ENCODE measurements at regions not wholly inside any gene's neighbourhood (a gene's known extent, or its start where the extent isn't known, plus 50 kb on each side); places are given as distances from the start of the nearest gene placed in this dataset.

- Histone ChIP-seq H3K9me3 (no peaks in the 10 kb centered on the region), H3K27ac (no peak overlapping the region), H3K36me3 (no peaks in the 10 kb centered on the region), H3K4me3 (no peak overlapping the region), H3K4me1 (ENCODE audit: control insufficient read depth in 1 of 2, low read depth in 2 of 2) (no peaks in the 10 kb centered on the region), H3K27me3 (replicated peaks; ENCODE audit: insufficient read depth) (no peaks in the 10 kb centered on the region)
- no peak for DNase-seq (ENCODE audit: low spot score)
- no peak for ATAC-seq (ENCODE audit: insufficient number of reproducible peaks, low FRiP score, low read depth)
- TF ChIP-seq, protein P1, sequence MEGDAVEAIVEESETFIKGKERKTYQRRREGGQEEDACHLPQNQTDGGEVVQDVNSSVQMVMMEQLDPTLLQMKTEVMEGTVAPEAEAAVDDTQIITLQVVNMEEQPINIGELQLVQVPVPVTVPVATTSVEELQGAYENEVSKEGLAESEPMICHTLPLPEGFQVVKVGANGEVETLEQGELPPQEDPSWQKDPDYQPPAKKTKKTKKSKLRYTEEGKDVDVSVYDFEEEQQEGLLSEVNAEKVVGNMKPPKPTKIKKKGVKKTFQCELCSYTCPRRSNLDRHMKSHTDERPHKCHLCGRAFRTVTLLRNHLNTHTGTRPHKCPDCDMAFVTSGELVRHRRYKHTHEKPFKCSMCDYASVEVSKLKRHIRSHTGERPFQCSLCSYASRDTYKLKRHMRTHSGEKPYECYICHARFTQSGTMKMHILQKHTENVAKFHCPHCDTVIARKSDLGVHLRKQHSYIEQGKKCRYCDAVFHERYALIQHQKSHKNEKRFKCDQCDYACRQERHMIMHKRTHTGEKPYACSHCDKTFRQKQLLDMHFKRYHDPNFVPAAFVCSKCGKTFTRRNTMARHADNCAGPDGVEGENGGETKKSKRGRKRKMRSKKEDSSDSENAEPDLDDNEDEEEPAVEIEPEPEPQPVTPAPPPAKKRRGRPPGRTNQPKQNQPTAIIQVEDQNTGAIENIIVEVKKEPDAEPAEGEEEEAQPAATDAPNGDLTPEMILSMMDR (IDR thresholded peaks at IDR 0.05) = no peak
These were observed 245.9 kb downstream of the HS3ST1 start for GRCh38 chr4:11182586-11183355.

DNA sequence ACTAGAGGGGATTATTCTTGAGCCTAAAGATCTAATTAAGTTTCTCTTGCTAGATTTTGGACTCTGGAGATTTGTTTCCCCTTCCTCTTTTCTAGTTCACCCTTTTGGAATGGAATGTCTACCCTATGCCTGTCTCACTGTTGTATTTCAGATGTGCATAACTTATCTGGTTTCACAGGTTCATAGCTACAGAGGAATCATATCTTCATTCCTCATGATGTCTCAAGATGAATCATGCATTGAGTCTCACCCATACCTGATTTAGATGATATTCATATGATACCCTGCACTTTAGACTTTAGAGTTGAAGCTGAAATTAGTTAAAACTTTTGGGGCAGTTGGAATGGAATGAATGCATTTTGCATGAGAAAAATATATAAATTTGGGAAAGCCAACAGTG, 246.7 kb downstream of the HS3ST1 start:
- DNase-seq (ENCODE audit: low spot score) = no peak
- Histone ChIP-seq H3K4me3 (no peak overlapping the region), H3K27me3 (replicated peaks; ENCODE audit: insufficient read depth) (no peaks in the 10 kb centered on the region), H3K27ac (no peak overlapping the region), H3K9me3 (no peaks in the 10 kb centered on the region), H3K36me3 (no peaks in the 10 kb centered on the region), H3K4me1 (ENCODE audit: control insufficient read depth in 1 of 2, low read depth in 2 of 2) (no peaks in the 10 kb centered on the region)
- TF ChIP-seq, protein P1 (IDR thresholded peaks at IDR 0.05) = no peak
- no peak for ATAC-seq (ENCODE audit: insufficient number of reproducible peaks, low FRiP score, low read depth)

DNA sequence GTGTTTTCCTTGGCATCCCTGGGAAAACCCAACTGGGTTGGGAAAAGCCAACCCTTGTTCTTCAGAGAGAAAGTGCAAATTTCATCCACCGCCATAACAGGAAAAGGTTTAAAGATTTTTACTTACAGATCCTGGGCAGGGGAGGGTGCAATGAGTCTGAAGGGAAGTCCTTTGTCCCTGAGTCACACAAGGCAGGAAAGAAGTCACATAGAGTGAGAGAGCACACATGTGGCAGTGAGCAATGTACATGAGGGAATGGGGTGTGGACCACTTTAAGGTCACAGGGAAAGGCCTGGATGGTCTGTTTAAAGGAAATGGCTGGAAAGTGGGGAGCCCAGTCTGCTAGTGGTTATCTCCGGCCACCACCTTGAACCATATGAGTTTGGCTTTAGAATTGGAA, 248.9 kb downstream of the HS3ST1 start:
- TF ChIP-seq, protein P1 (IDR thresholded peaks at IDR 0.05) = no peak
- DNase-seq (ENCODE audit: low spot score) (no peak), ATAC-seq (ENCODE audit: insufficient number of reproducible peaks, low FRiP score, low read depth) (no peak)
- Histone ChIP-seq H3K4me3 (no peak overlapping the region), H3K4me1 (ENCODE audit: control insufficient read depth in 1 of 2, low read depth in 2 of 2) (peaks cover 0 to 5% of the 10 kb centered on the region in 2 donors), H3K27me3 (replicated peaks; ENCODE audit: insufficient read depth) (no peaks in the 10 kb centered on the region), H3K36me3 (no peaks in the 10 kb centered on the region), H3K27ac (no peak overlapping the region), H3K9me3 (no peaks in the 10 kb centered on the region)

GRCh38 chr4:11178433-11178832, 250.3 kb downstream of the HS3ST1 start:
- no peaks in the 10 kb centered on the region for H3K9me3 ChIP-seq
- TF ChIP-seq, protein P1 (IDR thresholded peaks at IDR 0.05) = no peak
- no peaks in the 10 kb centered on the region for H3K36me3 ChIP-seq
- ATAC-seq (ENCODE audit: insufficient number of reproducible peaks, low FRiP score, low read depth) (no peak), DNase-seq (ENCODE audit: low spot score) (no peak)
- H3K4me3 ChIP-seq = no peak overlapping the region
- H3K27ac ChIP-seq = no peak overlapping the region
- H3K4me1 ChIP-seq (ENCODE audit: control insufficient read depth in 1 of 2, low read depth in 2 of 2) = peaks cover 0 to 5% of the 10 kb centered on the region in 2 donors
- no peaks in the 10 kb centered on the region for H3K27me3 ChIP-seq (replicated peaks; ENCODE audit: insufficient read depth)

GRCh38 chr4:11175374-11175773, 253.3 kb downstream of the HS3ST1 start:
- TF ChIP-seq, protein P1 (IDR thresholded peaks at IDR 0.05) = no peak
- DNase-seq (ENCODE audit: low spot score) (no peak), ATAC-seq (ENCODE audit: insufficient number of reproducible peaks, low FRiP score, low read depth) (no peak)
- Histone ChIP-seq H3K9me3 (no peaks in the 10 kb centered on the region), H3K27me3 (replicated peaks; ENCODE audit: insufficient read depth) (no peaks in the 10 kb centered on the region), H3K36me3 (no peaks in the 10 kb centered on the region), H3K27ac (no peak overlapping the region), H3K4me3 (no peak overlapping the region), H3K4me1 (ENCODE audit: control insufficient read depth in 1 of 2, low read depth in 2 of 2) (peaks cover 0 to 5% of the 10 kb centered on the region in 2 donors)
